Testis (tissue), 2 donors: ENCODE measurements at regions not wholly inside any gene's neighbourhood (a gene's known extent, or its start where the extent isn't known, plus 50 kb on each side); places are given as distances from the start of the nearest gene placed in this dataset.

ENCODE experiments used
- DNase-seq: peaks from one replicate; pipeline ENCODE4 v3.0.0-alpha.2; 2019
- H3K27ac ChIP-seq, 2 donors: fragments of 200-600 bp; sonication (generic); one replicate each; pipeline ENCODE4 v1.5.1; 2019
- H3K27me3 ChIP-seq: fragments of 200-600 bp; sonication (generic); one replicate; pipeline ENCODE4 v1.5.1; 2019
- H3K36me3 ChIP-seq: fragments of 200-600 bp; sonication (generic); one replicate; pipeline ENCODE4 v1.5.1; 2017; ENCODE audit warnings: low read depth; ENCODE audit errors: missing control alignments
- H3K4me1 ChIP-seq: fragments of 200-600 bp; sonication (generic); one replicate; pipeline ENCODE4 v1.5.1; 2019
- H3K4me3 ChIP-seq, 2 donors: fragments of 200-600 bp; sonication (generic); one replicate each; pipeline ENCODE4 v1.5.1; 2017 to 2019
- H3K9me3 ChIP-seq: fragments of 200-600 bp; sonication (generic); one replicate; pipeline ENCODE4 v1.5.1; 2017
- POLR2A ChIP-seq: fragments of 450-650 bp; IDR thresholded peaks from one replicate; pipeline ENCODE4 v1.6.1; 2017; ENCODE audit warnings: antibody characterized with exemption, mild to moderate bottlenecking, moderate library complexity
- WGBS, 2 donors: methylation state at CpG; one replicate each; pipeline ENCODE4 v1.1.5; 2018; 5-methylcytosine and 5-hydroxymethylcytosine counted together
- intact Hi-C: fragments of 100-400 bp; cut with DNase I; formaldehyde crosslinking; loops from one replicate; pipeline ENCODE4 v1.15.1; 2023; ENCODE audit warnings: low total_unique reads
- TF ChIP-seq, protein P1 (sequence below), 3 experiments: fragments of 450-650 bp in 2 of 3; fragments of 200-600 bp in 1 of 3; sonication (generic) in 1 of 3; IDR thresholded peaks; one replicate each; pipeline ENCODE4 v1.5.1; 2016 to 2019; ENCODE audit warnings: antibody characterized with exemption in 3 of 3, mild to moderate bottlenecking in 2 of 3, moderate library complexity in 1 of 3

DNA sequence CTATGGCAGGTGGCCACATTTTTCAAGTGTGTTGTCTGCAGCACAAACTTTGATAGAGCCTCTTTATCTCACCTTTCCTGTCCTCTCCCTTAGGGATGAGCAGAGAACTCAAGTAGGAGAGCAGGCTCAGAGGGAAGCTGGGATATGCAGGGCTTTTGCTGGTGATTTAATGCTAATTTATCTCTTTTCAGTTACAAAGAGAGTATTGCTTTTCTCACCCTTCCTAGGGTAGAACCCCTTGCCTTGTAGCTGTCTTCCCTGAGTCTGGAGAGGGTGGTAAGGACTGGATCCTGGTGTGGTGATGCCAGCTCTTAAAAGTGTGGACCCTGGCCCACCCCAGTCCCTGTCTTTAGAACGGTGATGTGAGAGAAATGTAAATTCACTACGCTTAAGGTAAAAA lies 1061.4 kb downstream of the TYW1 start:
- DNase-seq = no peak
- Histone ChIP-seq H3K9me3 (no peaks in the 10 kb centered on the region), H3K36me3 (no peaks in the 10 kb centered on the region), H3K4me1 (no peaks in the 10 kb centered on the region), H3K27ac (no peak overlapping the region), H3K27me3 (no peaks in the 10 kb centered on the region), H3K4me3 (no peak overlapping the region)
- 77% methylated on average over 2 of the region's 2 CpGs for WGBS, 2 donors
- intact Hi-C loops = no loop called here
- TF ChIP-seq, protein P1, sequence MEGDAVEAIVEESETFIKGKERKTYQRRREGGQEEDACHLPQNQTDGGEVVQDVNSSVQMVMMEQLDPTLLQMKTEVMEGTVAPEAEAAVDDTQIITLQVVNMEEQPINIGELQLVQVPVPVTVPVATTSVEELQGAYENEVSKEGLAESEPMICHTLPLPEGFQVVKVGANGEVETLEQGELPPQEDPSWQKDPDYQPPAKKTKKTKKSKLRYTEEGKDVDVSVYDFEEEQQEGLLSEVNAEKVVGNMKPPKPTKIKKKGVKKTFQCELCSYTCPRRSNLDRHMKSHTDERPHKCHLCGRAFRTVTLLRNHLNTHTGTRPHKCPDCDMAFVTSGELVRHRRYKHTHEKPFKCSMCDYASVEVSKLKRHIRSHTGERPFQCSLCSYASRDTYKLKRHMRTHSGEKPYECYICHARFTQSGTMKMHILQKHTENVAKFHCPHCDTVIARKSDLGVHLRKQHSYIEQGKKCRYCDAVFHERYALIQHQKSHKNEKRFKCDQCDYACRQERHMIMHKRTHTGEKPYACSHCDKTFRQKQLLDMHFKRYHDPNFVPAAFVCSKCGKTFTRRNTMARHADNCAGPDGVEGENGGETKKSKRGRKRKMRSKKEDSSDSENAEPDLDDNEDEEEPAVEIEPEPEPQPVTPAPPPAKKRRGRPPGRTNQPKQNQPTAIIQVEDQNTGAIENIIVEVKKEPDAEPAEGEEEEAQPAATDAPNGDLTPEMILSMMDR (IDR thresholded peaks at IDR 0.05) = no peak
- no peak for TF ChIP-seq POLR2A

DNA sequence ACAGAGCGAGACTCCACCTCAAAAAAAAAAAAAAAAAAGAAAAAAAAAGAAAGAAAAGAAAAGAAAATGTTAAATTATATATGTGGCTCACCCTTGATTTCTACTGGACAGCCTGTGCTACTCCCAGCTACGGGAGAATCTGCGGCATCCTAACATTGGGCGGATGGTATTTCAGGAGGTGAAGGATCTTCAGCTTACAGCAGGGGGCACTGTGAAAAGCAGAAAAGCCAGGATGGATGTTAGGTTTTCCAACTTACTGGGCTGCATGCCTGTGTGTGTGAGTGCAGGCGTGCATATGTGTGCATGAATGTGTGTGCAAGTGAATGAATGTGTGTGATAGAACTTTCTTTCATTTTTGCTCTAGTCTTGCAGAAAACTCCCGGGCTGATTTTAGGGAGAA lies 1066.5 kb downstream of the TYW1 start:
- H3K4me3 ChIP-seq = no peak overlapping the region
- no peaks in the 10 kb centered on the region for H3K4me1 ChIP-seq
- H3K36me3 ChIP-seq = no peaks in the 10 kb centered on the region
- DNase-seq = peak; percentile 33
- TF ChIP-seq, protein P1 (IDR thresholded peaks at IDR 0.05) = peak in 2 of 3 experiments; percentile 40 to 43
- TF ChIP-seq POLR2A = no peak
- no peaks in the 10 kb centered on the region for H3K27me3 ChIP-seq
- 79 to 87% methylated on average over 6 of the region's 6 CpGs for WGBS, 2 donors
- no peaks in the 10 kb centered on the region for H3K9me3 ChIP-seq
- intact Hi-C loops = no loop called here
- H3K27ac ChIP-seq = no peak overlapping the region

DNA sequence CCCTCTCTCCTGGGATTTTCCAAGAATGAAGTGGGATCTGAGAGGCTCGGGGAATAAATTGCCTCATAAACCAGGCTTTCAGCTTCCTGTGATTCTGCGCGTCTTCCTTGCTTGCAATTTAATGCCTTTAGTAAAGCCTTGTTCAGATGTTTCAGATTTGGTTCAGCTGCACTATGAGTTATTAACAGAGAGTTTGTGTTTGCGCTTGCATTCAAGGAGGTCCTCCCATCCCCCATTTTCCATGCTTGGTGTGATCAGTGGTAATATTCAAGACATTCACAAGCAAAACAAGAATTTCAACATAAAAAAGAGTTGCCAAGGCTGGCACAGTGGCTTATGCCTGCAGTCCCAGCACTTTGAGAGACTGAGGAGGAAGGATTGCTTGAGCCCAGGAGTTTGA lies 1068.9 kb downstream of the TYW1 start:
- no peaks in the 10 kb centered on the region for H3K27me3 ChIP-seq
- H3K4me3 ChIP-seq = no peak overlapping the region
- no peak overlapping the region for H3K27ac ChIP-seq
- no peaks in the 10 kb centered on the region for H3K9me3 ChIP-seq
- TF ChIP-seq, protein P1 (IDR thresholded peaks at IDR 0.05) = no peak
- no peak for TF ChIP-seq POLR2A
- H3K36me3 ChIP-seq = no peaks in the 10 kb centered on the region
- WGBS, 2 donors = 90 to 95% methylated on average over 4 of the region's 4 CpGs
- H3K4me1 ChIP-seq = no peaks in the 10 kb centered on the region
- intact Hi-C loops = no loop called here
- DNase-seq = no peak

DNA sequence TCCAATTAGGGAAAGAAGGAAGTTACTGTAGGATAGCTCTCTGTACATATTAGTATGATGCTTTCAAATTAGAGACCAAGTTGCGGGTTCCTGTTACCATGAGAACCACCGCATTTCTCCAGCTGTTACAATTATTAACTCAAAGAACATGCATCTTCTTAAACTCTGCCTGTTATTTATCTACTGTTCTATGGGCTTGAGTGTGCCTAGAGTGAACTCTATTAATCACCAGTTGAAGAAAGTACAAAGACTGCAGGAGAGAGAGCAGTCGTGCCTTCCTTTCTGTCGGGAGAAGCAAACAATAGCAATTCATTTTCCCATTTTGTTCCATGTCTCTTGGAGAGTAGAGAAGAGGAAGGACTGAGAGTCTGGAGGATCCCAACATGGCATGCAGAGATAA lies 1071.2 kb downstream of the TYW1 start:
- Histone ChIP-seq H3K27ac (no peak overlapping the region), H3K36me3 (no peaks in the 10 kb centered on the region), H3K27me3 (no peaks in the 10 kb centered on the region), H3K4me3 (no peak overlapping the region), H3K9me3 (no peaks in the 10 kb centered on the region), H3K4me1 (no peaks in the 10 kb centered on the region)
- DNase-seq = no peak
- TF ChIP-seq, protein P1 (IDR thresholded peaks at IDR 0.05) = no peak
- TF ChIP-seq POLR2A = no peak
- WGBS, 2 donors = 35 to 44% methylated on average over 4 of the region's 4 CpGs
- intact Hi-C loops = no loop called here

DNA sequence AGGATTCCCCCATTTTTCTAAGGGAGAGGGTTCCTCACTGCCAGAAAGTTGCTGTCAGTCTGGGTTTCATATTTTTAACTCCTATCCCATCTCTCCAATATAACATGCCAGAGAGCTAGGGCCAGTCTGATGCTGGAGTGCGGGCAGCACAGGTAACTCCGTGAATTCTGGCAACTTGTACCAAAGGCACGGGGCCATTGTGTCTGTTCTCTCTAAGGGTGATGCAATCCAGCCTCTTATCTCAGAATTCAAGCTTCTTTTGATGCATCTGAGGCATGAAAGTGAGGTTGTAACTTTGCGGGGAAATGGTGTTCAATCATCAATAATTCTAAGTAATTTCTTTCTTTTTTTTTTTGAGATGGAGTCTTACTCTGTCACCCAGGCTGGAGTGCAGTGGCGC lies 1074.4 kb downstream of the TYW1 start:
- WGBS, 2 donors = 85 to 87% methylated on average over 4 to 5 of the region's 5 CpGs
- intact Hi-C loops = no loop called here
- H3K36me3 ChIP-seq = no peaks in the 10 kb centered on the region
- no peak overlapping the region for H3K27ac ChIP-seq
- no peaks in the 10 kb centered on the region for H3K4me1 ChIP-seq
- no peaks in the 10 kb centered on the region for H3K9me3 ChIP-seq
- no peak for DNase-seq
- no peaks in the 10 kb centered on the region for H3K27me3 ChIP-seq
- H3K4me3 ChIP-seq = no peak overlapping the region
- TF ChIP-seq, protein P1 (IDR thresholded peaks at IDR 0.05) = no peak
- no peak for TF ChIP-seq POLR2A
